OCI-LY7 (cell line): ENCODE measurements at regions not wholly inside any gene's neighbourhood (a gene's known extent, or its start where the extent isn't known, plus 50 kb on each side); places are given as distances from the start of the nearest gene placed in this dataset.

ENCODE experiments used
- BruUV-seq: library from RNA; stranded (reverse); fragments of 400-500 nt; replicated peaks from 2 replicates; lab custom pipeline; 2021; lab: Mats Ljungman, UMichigan
- CTCF ChIA-PET: fragments of 300-600 bp; sonication (Branson Sonifier 250); formaldehyde crosslinking; loops from one replicate; lab custom pipeline; 2022; ENCODE audit warnings: antibody characterized with exemption; ENCODE audit not compliant: unreplicated experiment; lab: Charles Lee
- POLR2A ChIA-PET: fragments of 300-600 bp; sonication (Branson Sonifier 250); formaldehyde crosslinking; loops from one replicate; lab custom pipeline; 2022; ENCODE audit warnings: antibody characterized with exemption; lab: Charles Lee
- DNase-seq: peaks from one replicate; pipeline ENCODE4 v3.0.0-alpha.2; 2015; ENCODE audit warnings: low spot score
- H2AFZ ChIP-seq: fragments of 200-600 bp; sonication (generic), shearing (Covaris generic); 2 replicates; pipeline ENCODE4 v1.6.1; 2014; ENCODE audit warnings: mild to moderate bottlenecking, antibody characterized with exemption, low read length, moderate library complexity
- H3K27ac ChIP-seq: fragments of 200-600 bp; sonication (generic); 2 replicates; pipeline ENCODE4 v1.5.1; 2014; ENCODE audit warnings: mixed run types, low read depth, mild to moderate bottlenecking, moderate library complexity, low read length, inconsistent platforms; ENCODE audit not compliant: poor library complexity, severe bottlenecking
- H3K36me3 ChIP-seq: fragments of 200-600 bp; sonication (generic); 2 replicates; pipeline ENCODE4 v1.6.1; 2014; ENCODE audit warnings: mild to moderate bottlenecking, antibody characterized with exemption, low read length, moderate library complexity, mixed read lengths; ENCODE audit not compliant: insufficient read depth
- H3K4me1 ChIP-seq: fragments of 200-600 bp; sonication (generic); 2 replicates; pipeline ENCODE4 v1.5.1; 2014; ENCODE audit warnings: mild to moderate bottlenecking, low read length; ENCODE audit not compliant: insufficient read depth, poor library complexity, severe bottlenecking
- H3K4me2 ChIP-seq: fragments of 200-600 bp; sonication (generic); 2 replicates; pipeline ENCODE4 v1.6.1; 2014; ENCODE audit warnings: mild to moderate bottlenecking, low read length
- H3K4me3 ChIP-seq: fragments of 200-600 bp; sonication (generic); 2 replicates; pipeline ENCODE4 v1.5.1; 2014; ENCODE audit warnings: mild to moderate bottlenecking, low read depth, low read length; ENCODE audit not compliant: poor library complexity, severe bottlenecking
- H3K79me2 ChIP-seq: fragments of 200-600 bp; sonication (generic); 2 replicates; pipeline ENCODE4 v1.6.1; 2016; ENCODE audit warnings: low read depth, mild to moderate bottlenecking, low read length, moderate library complexity, mixed read lengths; ENCODE audit not compliant: insufficient read depth
- H3K9me2 ChIP-seq: fragments of 200-600 bp; sonication (generic); 2 replicates; pipeline ENCODE4 v1.6.1; 2016; ENCODE audit warnings: mild to moderate bottlenecking, low read length, mixed read lengths; ENCODE audit not compliant: insufficient read depth
- H3K9me3 ChIP-seq: fragments of 200-600 bp; sonication (generic); 2 replicates; pipeline ENCODE4 v1.6.1; 2014; ENCODE audit warnings: mild to moderate bottlenecking, mixed run types, low read length, mixed read lengths
- H4K20me1 ChIP-seq: fragments of 200-600 bp; sonication (generic); 2 replicates; pipeline ENCODE4 v1.6.1; 2014; ENCODE audit warnings: mild to moderate bottlenecking, antibody characterized with exemption, low read length, moderate library complexity, mixed read lengths; ENCODE audit not compliant: insufficient read depth
- CTCF ChIP-seq: fragments of 200-600 bp; sonication (generic); conservative IDR thresholded peaks from 2 replicates; pipeline ENCODE4 v1.5.1; 2014; ENCODE audit warnings: mild to moderate bottlenecking, antibody characterized with exemption, low read length, moderate library complexity, mixed read lengths
- EZH2phosphoT487 ChIP-seq: fragments of 200-600 bp; sonication (generic); IDR thresholded peaks from 2 replicates; pipeline ENCODE4 v1.6.1; 2018; ENCODE audit warnings: low read depth, borderline replicate concordance, mild to moderate bottlenecking, mixed run types, antibody characterized with exemption, low read length, moderate library complexity, mixed read lengths
- intact Hi-C: fragments of 100-400 bp; cut with micrococcal nuclease; formaldehyde crosslinking; loops from one replicate; pipeline ENCODE4 v1.10.0; 2022; ENCODE audit not compliant: unreplicated experiment

- H3K9me2 ChIP-seq, result no peaks in the 10 kb centered on the region
- H3K4me1 ChIP-seq, result no peaks in the 10 kb centered on the region
- peak; percentile 7 for DNase-seq
- CTCF ChIA-PET, result no interaction called here
- no TSS peak for BruUV-seq
- no peaks in the 10 kb centered on the region for H4K20me1 ChIP-seq
- H2AFZ ChIP-seq, result no peak overlapping the region
- no peak overlapping the region for H3K4me3 ChIP-seq
- no peak overlapping the region for H3K27ac ChIP-seq
- no peak overlapping the region for H3K4me2 ChIP-seq
- no peaks in the 10 kb centered on the region for H3K9me3 ChIP-seq
- POLR2A ChIA-PET, result no interaction called here
- no peaks in the 10 kb centered on the region for H3K79me2 ChIP-seq
- H3K36me3 ChIP-seq, result no peaks in the 10 kb centered on the region
- intact Hi-C loops, result no loop called here
- TF ChIP-seq CTCF, result no peak
- no peak for TF ChIP-seq EZH2phosphoT487
Measured at GRCh38 chrX:1909419-1910206, 294.8 kb downstream of the ASMT start.

GRCh38 chrX:1910207-1910470 is 295.3 kb downstream of the ASMT start:
- TF ChIP-seq CTCF, result no peak
- no peak for TF ChIP-seq EZH2phosphoT487
- H3K4me3 ChIP-seq, result no peak overlapping the region
- H3K9me2 ChIP-seq, result no peaks in the 10 kb centered on the region
- no peaks in the 10 kb centered on the region for H3K9me3 ChIP-seq
- H3K27ac ChIP-seq, result no peak overlapping the region
- H3K79me2 ChIP-seq, result no peaks in the 10 kb centered on the region
- CTCF ChIA-PET, result no interaction called here
- DNase-seq, result no peak
- no peaks in the 10 kb centered on the region for H3K36me3 ChIP-seq
- POLR2A ChIA-PET, result no interaction called here
- no TSS peak for BruUV-seq
- H3K4me1 ChIP-seq, result no peaks in the 10 kb centered on the region
- no peak overlapping the region for H3K4me2 ChIP-seq
- H4K20me1 ChIP-seq, result no peaks in the 10 kb centered on the region
- intact Hi-C loops, result no loop called here
- H2AFZ ChIP-seq, result no peak overlapping the region

- ChIA-PET POLR2A (no interaction called here), CTCF (no interaction called here)
- Histone ChIP-seq H3K4me1 (no peaks in the 10 kb centered on the region), H3K4me2 (no peak overlapping the region), H3K9me2 (no peaks in the 10 kb centered on the region), H3K4me3 (no peak overlapping the region), H3K9me3 (no peaks in the 10 kb centered on the region), H3K27ac (no peak overlapping the region), H2AFZ (no peak overlapping the region), H3K36me3 (no peaks in the 10 kb centered on the region), H4K20me1 (no peaks in the 10 kb centered on the region), H3K79me2 (no peaks in the 10 kb centered on the region)
- DNase-seq, result no peak
- intact Hi-C loops, result no loop called here
- no peak for TF ChIP-seq EZH2phosphoT487
- no peak for TF ChIP-seq CTCF
- BruUV-seq, result no TSS peak
Measured at GRCh38 chrX:1911401-1912128, 296.7 kb downstream of the ASMT start.
